ENCODE measurements at regions not wholly inside any gene's neighbourhood (a gene's known extent, or its start where the extent isn't known, plus 50 kb on each side); places are given as distances from the start of the nearest gene placed in this dataset.

DNA sequence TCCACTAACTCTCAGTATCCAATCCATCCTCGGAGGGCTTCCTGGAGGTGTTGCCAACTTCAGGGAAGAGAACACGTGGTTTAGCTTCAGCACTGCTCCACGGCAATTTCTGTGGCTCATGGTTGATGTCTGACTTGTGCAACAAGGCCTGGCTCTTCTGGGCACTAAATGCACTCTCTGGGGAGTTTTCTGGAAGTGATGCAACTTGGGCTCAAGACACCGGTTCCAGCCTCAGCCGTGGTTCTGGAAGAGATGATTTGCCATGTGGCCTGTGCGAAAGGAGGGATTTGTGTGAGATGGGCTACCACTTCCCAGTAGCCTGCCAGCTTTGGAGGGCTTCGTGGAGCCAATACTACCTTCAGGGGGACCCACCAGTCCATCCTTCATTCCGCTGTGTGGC, 118.6 kb upstream of the RTL1 start:
- Histone ChIP-seq H2BK20ac (ENCODE audit: low read depth, low read length) (no peak overlapping the region), H2BK15ac (ENCODE audit: low read depth, low read length) (no peak overlapping the region), H3K36me3 (ENCODE audit: control insufficient read depth, insufficient read depth, low read length) (peaks cover 81% of the 10 kb centered on the region), H3K56ac (ENCODE audit: extremely low read depth, insufficient read depth, low read length) (no peak overlapping the region), H2AK9ac (replicated peaks; ENCODE audit: low read depth, low read length, poor library complexity) (no peak overlapping the region), H3K4me2 (ENCODE audit: low read depth, low read length) (no peak overlapping the region), H3K9me1 (ENCODE audit: insufficient read depth, low read length) (peaks cover 16% of the 10 kb centered on the region), H3K4me3 (ENCODE audit: insufficient read depth, low read depth, low read length) (no peak overlapping the region), H4K5ac (ENCODE audit: low read depth, low read length) (no peak overlapping the region), H3K27me3 (ENCODE audit: control insufficient read depth, insufficient read depth, low read length) (no peaks in the 10 kb centered on the region), H3K9me3 (ENCODE audit: control insufficient read depth, insufficient read depth, low read length) (no peaks in the 10 kb centered on the region), H3K9ac (ENCODE audit: low read depth, low read length) (no peak overlapping the region), H3K14ac (replicated peaks; ENCODE audit: low read depth, low read length) (no peak overlapping the region), H2BK5ac (ENCODE audit: low read depth, low read length, poor library complexity, severe bottlenecking) (no peak overlapping the region), H2AK5ac (ENCODE audit: low read depth, low read length) (no peak overlapping the region), H2AFZ (replicated peaks; ENCODE audit: low read length, poor library complexity) (no peak overlapping the region), H3K79me1 (ENCODE audit: low read depth in 1 of 2, low read length in 2 of 2) (peaks cover 18 to 78% of the 10 kb centered on the region in 2 experiments), H2BK120ac (ENCODE audit: low read depth, low read length) (no peak overlapping the region), H4K8ac (ENCODE audit: low read depth in 2 of 2, low read length in 2 of 2) (no peak overlapping the region), H3K18ac (ENCODE audit: low read depth, low read length) (no peak overlapping the region), H3K23ac (ENCODE audit: low read depth, low read length) (no peak overlapping the region), H3K27ac (ENCODE audit: insufficient read depth, low read length) (no peak overlapping the region), H3K4me1 (ENCODE audit: control insufficient read depth, insufficient read depth, low read length) (no peaks in the 10 kb centered on the region), H3K4ac (ENCODE audit: low read depth, low read length) (no peak overlapping the region), H4K20me1 (ENCODE audit: insufficient read depth, low read length) (peaks cover 92% of the 10 kb centered on the region), H4K91ac (ENCODE audit: insufficient read depth, low read depth, low read length) (no peak overlapping the region)
- BruUV-seq (replicated peaks): no TSS peak
- no peak for DNase-seq
- WGBS, 2 experiments (ENCODE audit: extremely low coverage in 2 of 2, insufficient read length in 1 of 2): 60% methylated on average over 1 of the region's 8 CpGs; no CpG with 5 or more reads in 1 of the 2 experiments
- TF ChIP-seq MAFK (IDR thresholded peaks at IDR 0.05; ENCODE audit: low read depth, low read length) (no peak), RFX5 (IDR thresholded peaks at IDR 0.05; ENCODE audit: low read depth, low read length) (no peak), CEBPB (IDR thresholded peaks at IDR 0.05; ENCODE audit: low read depth, low read length) (no peak), POLR2A (IDR thresholded peaks at IDR 0.05; ENCODE audit: low read depth, low read length) (no peak), MAZ (IDR thresholded peaks at IDR 0.05; ENCODE audit: borderline replicate concordance, low read depth, low read length) (no peak), MXI1 (IDR thresholded peaks at IDR 0.05; ENCODE audit: borderline replicate concordance, low read depth, low read length) (no peak), BHLHE40 (IDR thresholded peaks at IDR 0.05; ENCODE audit: low read depth, low read length) (no peak), FOS (IDR thresholded peaks at IDR 0.05; ENCODE audit: low read depth, low read length) (no peak), NFE2L2 (IDR thresholded peaks at IDR 0.05; ENCODE audit: low read depth, low read length) (no peak), RAD21 (IDR thresholded peaks at IDR 0.05; ENCODE audit: low read length) (no peak), RCOR1 (IDR thresholded peaks at IDR 0.05; ENCODE audit: insufficient replicate concordance, low read length) (no peak), SMC3 (IDR thresholded peaks at IDR 0.05; ENCODE audit: low read depth, low read length) (no peak), ELK1 (IDR thresholded peaks at IDR 0.05; ENCODE audit: borderline replicate concordance, low read depth, low read length) (no peak), CHD1 (IDR thresholded peaks at IDR 0.05; ENCODE audit: low read depth, low read length) (no peak)
- TF ChIP-seq, protein P1, sequence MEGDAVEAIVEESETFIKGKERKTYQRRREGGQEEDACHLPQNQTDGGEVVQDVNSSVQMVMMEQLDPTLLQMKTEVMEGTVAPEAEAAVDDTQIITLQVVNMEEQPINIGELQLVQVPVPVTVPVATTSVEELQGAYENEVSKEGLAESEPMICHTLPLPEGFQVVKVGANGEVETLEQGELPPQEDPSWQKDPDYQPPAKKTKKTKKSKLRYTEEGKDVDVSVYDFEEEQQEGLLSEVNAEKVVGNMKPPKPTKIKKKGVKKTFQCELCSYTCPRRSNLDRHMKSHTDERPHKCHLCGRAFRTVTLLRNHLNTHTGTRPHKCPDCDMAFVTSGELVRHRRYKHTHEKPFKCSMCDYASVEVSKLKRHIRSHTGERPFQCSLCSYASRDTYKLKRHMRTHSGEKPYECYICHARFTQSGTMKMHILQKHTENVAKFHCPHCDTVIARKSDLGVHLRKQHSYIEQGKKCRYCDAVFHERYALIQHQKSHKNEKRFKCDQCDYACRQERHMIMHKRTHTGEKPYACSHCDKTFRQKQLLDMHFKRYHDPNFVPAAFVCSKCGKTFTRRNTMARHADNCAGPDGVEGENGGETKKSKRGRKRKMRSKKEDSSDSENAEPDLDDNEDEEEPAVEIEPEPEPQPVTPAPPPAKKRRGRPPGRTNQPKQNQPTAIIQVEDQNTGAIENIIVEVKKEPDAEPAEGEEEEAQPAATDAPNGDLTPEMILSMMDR (conservative IDR thresholded peaks at IDR 0.05; ENCODE audit: low read depth, low read length): no peak
- TF ChIP-seq, protein P2, sequence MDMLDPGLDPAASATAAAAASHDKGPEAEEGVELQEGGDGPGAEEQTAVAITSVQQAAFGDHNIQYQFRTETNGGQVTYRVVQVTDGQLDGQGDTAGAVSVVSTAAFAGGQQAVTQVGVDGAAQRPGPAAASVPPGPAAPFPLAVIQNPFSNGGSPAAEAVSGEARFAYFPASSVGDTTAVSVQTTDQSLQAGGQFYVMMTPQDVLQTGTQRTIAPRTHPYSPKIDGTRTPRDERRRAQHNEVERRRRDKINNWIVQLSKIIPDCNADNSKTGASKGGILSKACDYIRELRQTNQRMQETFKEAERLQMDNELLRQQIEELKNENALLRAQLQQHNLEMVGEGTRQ (IDR thresholded peaks at IDR 0.05; ENCODE audit: low read depth, low read length): no peak
- CTCF ChIA-PET: no interaction called here
- dilution Hi-C loops (cut with HindIII; ENCODE audit: low sequenced_read_pairs, unreplicated experiment): no loop called here
- intact Hi-C loops (cut with micrococcal nuclease): no loop called here
- in situ Hi-C loops (cut with MboI; ENCODE audit: low sequenced_read_pairs): no loop called here
- no peak for ATAC-seq (ENCODE audit: low read depth)
- POLR2A ChIA-PET (ENCODE audit: unreplicated experiment): no interaction called here
